Left lung (tissue), 4 donors: ENCODE measurements at regions not wholly inside any gene's neighbourhood (a gene's known extent, or its start where the extent isn't known, plus 50 kb on each side); places are given as distances from the start of the nearest gene placed in this dataset.
A peak's percentile ranks its signal among the peaks of the same experiment; 100 is the strongest.

ENCODE experiments used
- ATAC-seq: fragments of 200-7000 bp; cut with Tn5 transposase; one replicate; pipeline ENCODE4 v1.9.1; 2020; ENCODE audit warnings: moderate library complexity
- DNase-seq, 4 donors: peaks; one replicate each; pipeline ENCODE4 v3.0.0-alpha.2; 2013 to 2020
- H3K27ac ChIP-seq, 2 donors: fragments of 200-600 bp; sonication (generic) in 1 of 2; one replicate each; pipeline versions ENCODE4 v1.5.0 to v1.8.0; 2020 to 2021
- H3K27me3 ChIP-seq, 2 donors: fragments of 200-600 bp; sonication (generic) in 1 of 2; one replicate each; pipeline versions ENCODE4 v1.5.0 to v1.8.0; 2020 to 2021
- H3K36me3 ChIP-seq, 2 donors: fragments of 200-600 bp; sonication (generic) in 1 of 2; one replicate each; pipeline versions ENCODE4 v1.5.0 to v1.8.0; 2020 to 2021
- H3K4me1 ChIP-seq, 2 donors: fragments of 200-600 bp; one replicate each; pipeline ENCODE4 v1.8.0; 2021
- H3K4me3 ChIP-seq, 2 donors: fragments of 200-600 bp; sonication (generic) in 1 of 2; one replicate each; pipeline versions ENCODE4 v1.5.0 to v1.8.0; 2020 to 2021; ENCODE audit warnings: mild to moderate bottlenecking in 1 of 2
- H3K9me3 ChIP-seq, 2 donors: fragments of 200-600 bp; sonication (generic) in 1 of 2; one replicate each; pipeline versions ENCODE4 v1.5.0 to v1.8.0; 2020 to 2021
- CTCF ChIP-seq, 2 donors: fragments of 200-600 bp; sonication (generic) in 1 of 2; IDR thresholded peaks; one replicate each; pipeline versions ENCODE4 v1.5.0 to v1.8.0; 2021; ENCODE audit warnings: antibody characterized with exemption in 2 of 2
- intact Hi-C, 2 donors: fragments of 100-400 bp; cut with DNase I; formaldehyde crosslinking; loops; one replicate each; pipeline versions ENCODE4 v1.11.2 to v1.14.2; 2022
- donor health status: DM: no; HTN: yes; CAD: no.
- donor health status: DM: no; HTN: no; CAD: no.

DNA sequence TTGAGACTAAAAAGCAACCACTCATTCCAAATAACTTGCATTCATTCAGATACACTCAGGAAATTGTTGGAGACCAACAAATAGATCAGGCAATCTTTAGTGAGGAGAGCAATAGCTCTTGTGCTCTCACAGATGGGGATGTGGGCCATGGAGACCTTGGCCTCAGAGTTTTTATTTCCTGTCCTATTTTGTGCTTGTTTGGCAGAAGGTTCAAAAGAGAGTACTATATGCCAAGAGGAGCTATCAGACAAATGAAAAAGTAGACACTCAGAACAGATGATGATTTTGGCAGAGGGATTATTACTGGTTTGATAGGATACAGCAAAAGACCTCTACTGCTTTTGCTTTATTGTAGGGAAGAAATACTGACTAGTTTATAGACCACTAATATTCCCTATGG lies 230.2 kb downstream of the KCNE4 start:
- no peak for TF ChIP-seq CTCF (IDR thresholded peaks at IDR 0.05)
- intact Hi-C loops, result no loop called here
- Histone ChIP-seq H3K4me1 (no peaks in the 10 kb centered on the region), H3K36me3 (no peaks in the 10 kb centered on the region), H3K27ac (no peak overlapping the region), H3K27me3 (no peaks in the 10 kb centered on the region), H3K9me3 (peaks cover 0 to 4% of the 10 kb centered on the region in 2 donors), H3K4me3 (no peak overlapping the region)
- no peak for ATAC-seq
- DNase-seq, result no peak

DNA sequence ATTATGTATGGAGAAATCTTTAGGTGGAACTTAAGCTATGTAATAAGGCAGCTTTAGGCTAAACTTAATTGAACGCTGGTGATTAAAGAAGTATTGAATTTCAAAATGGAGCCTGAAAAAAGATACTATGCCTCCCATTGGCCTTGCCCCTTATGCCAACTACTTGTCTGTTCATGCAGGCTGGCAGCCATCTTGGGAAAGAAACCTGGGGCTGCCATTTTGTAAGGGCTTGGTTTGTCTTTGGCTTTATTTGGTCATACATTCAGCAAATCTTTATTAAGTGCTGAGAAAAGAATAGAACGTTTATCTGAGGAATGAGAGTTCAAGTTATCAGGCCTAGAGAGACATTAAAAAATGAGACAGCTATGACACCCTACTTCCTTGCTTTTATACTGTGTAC lies 231.3 kb downstream of the KCNE4 start:
- intact Hi-C loops, result no loop called here
- Histone ChIP-seq H3K4me1 (no peaks in the 10 kb centered on the region), H3K27ac (no peak overlapping the region), H3K27me3 (no peaks in the 10 kb centered on the region), H3K36me3 (no peaks in the 10 kb centered on the region), H3K9me3 (peaks cover 0 to 4% of the 10 kb centered on the region in 2 donors), H3K4me3 (no peak overlapping the region)
- ATAC-seq (no peak), DNase-seq (no peak)
- TF ChIP-seq CTCF (IDR thresholded peaks at IDR 0.05), result no peak

- H3K36me3 ChIP-seq, result no peaks in the 10 kb centered on the region
- no peak overlapping the region for H3K4me3 ChIP-seq
- H3K4me1 ChIP-seq, result no peaks in the 10 kb centered on the region
- intact Hi-C loops, result no loop called here
- peaks cover 0 to 4% of the 10 kb centered on the region in 2 donors for H3K9me3 ChIP-seq
- DNase-seq, result no peak
- H3K27me3 ChIP-seq, result no peaks in the 10 kb centered on the region
- ATAC-seq, result no peak
- H3K27ac ChIP-seq, result no peak overlapping the region
- no peak for TF ChIP-seq CTCF (IDR thresholded peaks at IDR 0.05)
These were observed 231.8 kb downstream of the KCNE4 start for GRCh38 chr2:223283771-223284170.

DNA sequence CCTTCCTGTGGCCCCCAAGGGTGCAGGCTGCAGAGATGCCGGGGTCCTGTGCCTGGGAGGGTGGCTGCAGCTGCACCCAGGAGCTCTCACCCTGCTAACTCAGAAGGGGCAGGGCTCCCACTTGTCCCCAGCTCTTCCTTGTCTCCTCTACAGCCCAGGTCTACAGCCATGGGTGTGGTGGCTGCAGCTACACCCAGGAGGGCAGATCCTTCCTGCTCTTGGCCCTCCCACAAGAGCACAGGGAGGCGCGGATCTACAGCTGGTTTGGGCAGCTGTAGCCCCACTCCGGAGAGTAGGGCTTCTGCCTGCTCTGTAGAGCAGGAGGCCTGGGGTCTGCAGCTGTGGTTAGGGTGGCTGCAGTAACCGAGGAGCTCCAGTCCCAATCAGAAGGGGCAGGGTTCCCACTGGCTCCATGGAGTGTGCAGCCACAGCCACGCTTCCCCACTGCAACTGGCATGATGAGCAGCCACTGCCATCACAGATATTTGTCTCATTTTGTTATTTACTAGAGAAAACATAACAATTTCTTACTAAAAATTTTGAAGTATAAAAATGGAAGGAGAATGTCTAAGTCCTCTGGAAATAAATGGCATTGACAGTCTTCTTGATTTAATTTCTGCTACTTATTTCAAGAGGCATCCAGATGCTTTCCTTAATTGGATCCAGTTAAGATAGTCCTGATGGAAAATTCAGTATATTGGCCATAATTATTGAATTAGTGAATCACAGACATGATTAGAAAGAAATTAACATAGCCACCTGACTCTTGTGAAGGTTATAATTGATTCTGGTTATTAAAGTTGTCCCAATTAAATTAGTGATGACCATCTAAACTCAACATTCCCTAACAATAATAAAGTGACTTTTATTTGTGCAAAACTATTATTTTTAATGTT lies 233.6 kb downstream of the KCNE4 start:
- Histone ChIP-seq H3K4me3 (no peak overlapping the region), H3K9me3 (peaks cover 0 to 6% of the 10 kb centered on the region in 2 donors), H3K27ac (no peak overlapping the region), H3K27me3 (no peaks in the 10 kb centered on the region), H3K36me3 (no peaks in the 10 kb centered on the region), H3K4me1 (no peaks in the 10 kb centered on the region)
- DNase-seq, result peak in 1 of 4 donors; percentile 56
- ATAC-seq, result no peak
- TF ChIP-seq CTCF (IDR thresholded peaks at IDR 0.05), result no peak
- intact Hi-C loops, result no loop called here

DNA sequence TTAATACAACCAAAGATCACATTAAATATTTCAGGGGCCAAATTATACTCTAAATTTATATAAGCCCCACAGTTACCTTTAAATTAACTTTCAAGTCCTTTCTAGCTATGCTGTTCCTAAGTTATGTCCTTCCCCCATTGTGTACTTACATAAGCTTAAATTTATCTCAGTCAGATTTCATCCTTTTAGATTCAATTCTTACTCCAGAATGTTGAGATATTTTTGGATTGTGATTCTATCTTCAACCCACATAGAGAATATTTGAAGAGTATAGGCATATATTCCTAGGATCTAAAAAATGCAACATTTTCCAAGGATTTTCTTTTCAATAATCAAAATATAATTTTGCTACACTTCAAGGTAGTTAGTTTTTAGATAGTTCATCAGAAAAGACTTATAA lies 242.8 kb downstream of the KCNE4 start:
- no peak for TF ChIP-seq CTCF (IDR thresholded peaks at IDR 0.05)
- H3K36me3 ChIP-seq, result no peaks in the 10 kb centered on the region
- DNase-seq (no peak), ATAC-seq (no peak)
- H3K27ac ChIP-seq, result no peak overlapping the region
- no peaks in the 10 kb centered on the region for H3K4me1 ChIP-seq
- intact Hi-C loops, result no loop called here
- H3K4me3 ChIP-seq, result no peak overlapping the region
- H3K27me3 ChIP-seq, result no peaks in the 10 kb centered on the region
- peaks cover 0 to 11% of the 10 kb centered on the region in 2 donors for H3K9me3 ChIP-seq
